ENCODE measurements at regions not wholly inside any gene's neighbourhood (a gene's known extent, or its start where the extent isn't known, plus 50 kb on each side); places are given as distances from the start of the nearest gene placed in this dataset.
"Not testable (repeated sequence)": the region's sequence is repeated elsewhere in the genome, so short reads cannot be mapped to it uniquely, and the experiment has no call there.

DNA sequence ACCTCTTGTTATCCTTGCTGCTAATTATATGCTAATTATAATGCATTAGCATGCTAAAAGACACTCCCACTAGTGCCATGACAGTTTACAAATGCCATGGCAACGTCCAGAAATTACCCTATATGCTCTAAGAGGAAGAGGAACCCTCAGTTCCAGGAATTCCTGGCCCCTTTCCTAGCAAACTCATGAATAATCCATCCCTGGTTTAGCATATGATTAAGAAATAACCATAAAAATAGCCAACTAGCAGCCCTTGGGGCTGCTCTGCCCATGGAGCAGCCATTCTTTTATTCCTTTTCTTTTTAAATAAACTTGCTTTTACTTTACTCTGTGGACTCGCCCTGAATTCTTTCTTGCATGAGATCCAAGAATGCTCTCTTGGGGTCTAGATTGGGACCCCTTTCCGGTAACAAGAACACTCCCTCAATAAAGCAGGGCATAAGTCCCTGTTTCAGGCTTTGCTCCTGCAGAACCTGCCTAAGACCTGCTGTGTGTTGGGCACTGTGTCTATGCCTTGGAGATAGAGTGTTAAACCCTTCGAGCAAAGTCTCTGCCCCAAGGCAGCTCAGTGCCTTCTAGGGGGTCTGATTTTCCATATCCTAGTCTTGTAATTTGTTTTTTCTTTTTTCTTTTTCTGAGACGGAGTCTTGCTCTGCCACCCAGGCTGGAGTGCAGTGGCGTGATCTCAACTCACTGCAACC, 345.0 kb downstream of the NPIPA7 start:
- H3K27me3 Mint-ChIP-seq; ATAC-seq (ENCODE audit: low read depth); POLR2A ChIA-PET: not testable (repeated sequence)

DNA sequence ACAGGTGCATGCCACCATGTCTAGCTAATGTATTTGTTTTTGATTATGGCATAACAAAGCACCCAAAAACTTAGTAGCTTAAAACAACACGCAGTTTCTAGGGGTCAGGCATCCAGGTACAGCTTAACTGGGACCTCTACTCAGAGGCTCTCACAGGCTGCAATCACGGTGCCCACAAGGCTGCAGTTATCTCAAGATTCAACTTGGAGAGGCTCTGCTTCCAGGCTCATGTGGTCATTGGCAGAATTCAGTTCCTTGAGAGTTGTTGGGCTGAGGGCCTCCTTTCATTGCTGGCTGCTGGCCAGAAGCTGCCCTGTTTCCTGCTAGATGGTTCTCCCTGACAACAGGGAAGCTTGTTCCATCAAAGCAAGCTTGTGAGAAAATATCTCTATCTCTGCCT, 348.1 kb downstream of the NPIPA7 start:
- H3K4me3 Mint-ChIP-seq; H3K4me1 Mint-ChIP-seq; POLR2A ChIA-PET; H3K27ac Mint-ChIP-seq; ATAC-seq (ENCODE audit: low read depth); H3K9me3 Mint-ChIP-seq; DNase-seq; H3K36me3 Mint-ChIP-seq; H3K27me3 Mint-ChIP-seq: not testable (repeated sequence)

More for the DNA sequence above, 345.0 kb downstream of the NPIPA7 start:
- not testable (repeated sequence) for DNase-seq, H3K27ac Mint-ChIP-seq, H3K36me3 Mint-ChIP-seq, H3K9me3 Mint-ChIP-seq, H3K4me1 Mint-ChIP-seq, H3K4me3 Mint-ChIP-seq

DNA sequence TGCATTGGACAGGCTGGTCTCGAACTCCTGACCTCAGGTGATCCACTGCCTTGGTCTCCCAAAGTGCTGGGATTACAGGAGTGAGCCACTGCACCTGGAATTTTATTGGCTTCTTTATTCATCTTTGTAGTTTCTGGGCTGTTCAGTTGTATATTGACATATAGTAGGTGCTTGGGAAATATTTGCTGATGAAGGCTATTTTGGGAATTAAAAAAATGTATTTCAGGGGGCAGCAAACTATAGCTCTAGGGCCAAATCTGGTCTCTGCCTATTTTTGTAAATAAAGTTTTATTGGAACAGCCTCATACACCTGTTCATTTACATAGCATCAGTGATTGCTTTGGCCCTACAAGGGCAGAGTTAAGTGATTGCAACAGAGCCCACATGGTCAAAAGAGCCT, 363.6 kb downstream of the NPIPA7 start:
- H3K4me1 Mint-ChIP-seq, H3K36me3 Mint-ChIP-seq, POLR2A ChIA-PET: not testable (repeated sequence)

DNA sequence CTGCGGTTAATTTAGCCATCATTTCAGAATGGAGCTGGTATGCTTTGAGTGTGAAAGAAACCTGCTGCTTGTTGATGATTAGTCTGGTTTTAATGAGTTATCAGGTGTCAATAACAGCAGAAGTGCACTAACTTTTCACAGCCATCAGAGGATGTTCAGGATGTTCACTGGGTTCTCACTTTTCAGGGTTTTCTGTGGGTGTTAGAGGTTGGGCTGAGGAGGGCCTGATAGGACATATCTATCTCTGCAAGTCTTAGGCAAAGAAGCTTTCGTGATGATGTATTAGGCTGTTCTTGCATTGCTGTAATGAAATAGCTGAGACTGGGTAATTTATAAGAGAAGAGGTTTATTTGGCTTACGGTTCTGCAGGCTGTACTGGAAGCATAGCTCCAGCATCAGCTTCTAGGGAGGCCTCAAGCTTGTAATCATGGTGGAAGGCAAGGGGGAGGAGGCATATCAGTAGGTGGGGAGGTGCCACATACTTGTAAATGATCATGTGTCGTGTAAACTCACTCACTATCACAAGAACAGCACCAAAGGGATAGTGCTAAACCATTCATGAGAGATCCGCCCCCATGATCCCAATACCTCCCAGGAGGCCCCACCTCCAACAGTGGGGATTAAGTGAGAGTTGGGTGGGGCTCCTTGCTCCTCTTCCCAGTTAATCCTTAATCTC, 376.2 kb downstream of the NPIPA7 start:
- H3K36me3 Mint-ChIP-seq; H3K27me3 Mint-ChIP-seq; POLR2A ChIA-PET; DNase-seq; ATAC-seq (ENCODE audit: low read depth); H3K4me3 Mint-ChIP-seq; H3K27ac Mint-ChIP-seq; H3K4me1 Mint-ChIP-seq; H3K9me3 Mint-ChIP-seq: not testable (repeated sequence)

More for the DNA sequence above, 363.6 kb downstream of the NPIPA7 start:
- H3K9me3 Mint-ChIP-seq; H3K27ac Mint-ChIP-seq; DNase-seq; H3K27me3 Mint-ChIP-seq; H3K4me3 Mint-ChIP-seq; ATAC-seq (ENCODE audit: low read depth): not testable (repeated sequence)

DNA sequence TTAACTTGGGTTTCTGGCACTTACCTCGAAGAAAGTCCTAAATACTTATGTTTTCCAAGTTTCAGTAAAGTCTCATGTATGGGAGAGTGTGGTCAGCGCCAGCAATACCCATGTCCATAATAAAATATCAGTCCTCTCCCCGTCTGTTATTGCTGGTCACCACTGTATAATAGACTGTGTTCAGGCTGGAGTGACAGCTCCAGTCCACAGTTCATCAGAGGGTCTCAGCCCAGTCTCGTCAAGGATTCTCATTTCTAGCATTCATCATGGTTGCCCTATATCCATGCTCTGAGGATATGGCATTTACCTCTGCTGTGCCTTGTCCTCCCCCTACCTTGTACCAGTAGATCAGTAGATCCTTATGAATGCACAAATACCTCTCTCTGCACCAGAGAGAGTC, 384.5 kb downstream of the NPIPA7 start:
- POLR2A ChIA-PET: no interaction called here
- no peak overlapping the region for H3K27ac Mint-ChIP-seq
- DNase-seq (no peak), ATAC-seq (ENCODE audit: low read depth) (no peak)
- H3K36me3 Mint-ChIP-seq: no peaks in the 10 kb centered on the region
- H3K4me3 Mint-ChIP-seq: no peak overlapping the region
- peaks cover 5% of the 10 kb centered on the region for H3K9me3 Mint-ChIP-seq
- H3K27me3 Mint-ChIP-seq: no peaks in the 10 kb centered on the region
- H3K4me1 Mint-ChIP-seq: no peaks in the 10 kb centered on the region

DNA sequence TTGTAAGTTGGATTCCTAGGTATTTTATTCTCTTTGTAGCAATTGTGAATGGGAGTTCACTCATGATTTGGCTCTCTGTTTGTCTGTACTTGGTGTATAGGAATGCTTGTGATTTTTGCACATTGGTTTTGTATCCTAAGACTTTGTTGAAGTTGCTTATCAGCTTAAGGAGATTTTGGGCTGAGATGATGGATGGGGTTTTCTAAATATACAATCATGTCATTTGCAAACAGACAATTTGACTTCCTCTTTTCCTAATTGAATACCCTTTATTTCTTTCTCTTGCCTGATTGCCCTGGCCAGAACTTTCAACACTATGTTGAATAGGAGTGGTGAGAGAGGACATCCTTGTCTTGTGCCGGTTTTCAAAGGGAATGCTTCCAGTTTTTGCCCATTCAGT, 391.8 kb downstream of the NPIPA7 start:
- not testable (repeated sequence) for DNase-seq, H3K27ac Mint-ChIP-seq, H3K36me3 Mint-ChIP-seq

DNA sequence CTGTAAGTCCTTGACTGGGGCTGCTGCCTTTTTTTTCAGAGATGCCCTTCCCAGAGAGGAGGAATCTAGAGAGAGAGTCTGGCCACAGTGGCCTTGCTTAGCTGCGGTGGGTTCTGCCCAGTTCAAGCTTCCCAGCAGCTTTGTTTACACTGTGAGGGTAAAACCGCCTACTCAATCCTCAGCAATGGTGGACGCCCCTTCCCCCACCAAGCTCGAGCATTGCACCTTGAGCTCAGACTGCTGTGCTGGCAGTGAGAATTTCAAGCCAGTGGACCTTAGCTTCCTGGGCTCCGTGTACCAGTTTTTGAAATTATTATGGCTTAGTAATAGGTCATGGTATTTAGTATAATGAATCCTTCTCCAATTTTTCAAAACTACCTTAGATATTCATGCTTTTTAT, 395.4 kb downstream of the NPIPA7 start:
- H3K4me3 Mint-ChIP-seq: no peak overlapping the region
- peaks cover 3% of the 10 kb centered on the region for H3K27me3 Mint-ChIP-seq
- no peak overlapping the region for H3K27ac Mint-ChIP-seq
- POLR2A ChIA-PET: no interaction called here
- no peaks in the 10 kb centered on the region for H3K36me3 Mint-ChIP-seq
- no peaks in the 10 kb centered on the region for H3K4me1 Mint-ChIP-seq
- DNase-seq (no peak), ATAC-seq (ENCODE audit: low read depth) (no peak)
- H3K9me3 Mint-ChIP-seq: no peaks in the 10 kb centered on the region

More for the DNA sequence above, 391.8 kb downstream of the NPIPA7 start:
- H3K27me3 Mint-ChIP-seq; H3K4me1 Mint-ChIP-seq; H3K4me3 Mint-ChIP-seq; ATAC-seq (ENCODE audit: low read depth); POLR2A ChIA-PET; H3K9me3 Mint-ChIP-seq: not testable (repeated sequence)

DNA sequence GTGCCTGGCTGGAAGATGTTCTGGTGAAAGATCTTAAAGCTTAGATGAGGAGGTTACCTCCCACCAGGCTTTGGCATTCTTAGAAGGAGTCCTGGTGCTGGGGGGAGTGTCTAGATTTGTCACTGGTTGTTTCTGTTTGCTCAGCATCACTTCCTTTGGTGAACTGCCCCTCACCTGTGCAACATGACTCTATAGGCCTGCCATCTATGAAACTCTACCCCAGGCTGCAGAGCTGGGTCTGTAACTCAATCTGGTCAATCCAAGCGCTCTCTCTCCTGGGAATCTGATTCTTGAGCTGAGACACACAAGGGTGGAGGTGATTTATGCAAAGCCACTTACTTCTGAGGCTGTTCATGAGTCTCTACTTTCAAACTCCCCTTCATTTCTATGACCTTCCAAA, 399.4 kb downstream of the NPIPA7 start:
- no peaks in the 10 kb centered on the region for H3K36me3 Mint-ChIP-seq
- H3K27me3 Mint-ChIP-seq: no peaks in the 10 kb centered on the region
- DNase-seq (no peak), ATAC-seq (ENCODE audit: low read depth) (no peak)
- H3K27ac Mint-ChIP-seq: no peak overlapping the region
- H3K4me1 Mint-ChIP-seq: no peaks in the 10 kb centered on the region
- no peak overlapping the region for H3K4me3 Mint-ChIP-seq
- H3K9me3 Mint-ChIP-seq: no peaks in the 10 kb centered on the region
- POLR2A ChIA-PET: no interaction called here

DNA sequence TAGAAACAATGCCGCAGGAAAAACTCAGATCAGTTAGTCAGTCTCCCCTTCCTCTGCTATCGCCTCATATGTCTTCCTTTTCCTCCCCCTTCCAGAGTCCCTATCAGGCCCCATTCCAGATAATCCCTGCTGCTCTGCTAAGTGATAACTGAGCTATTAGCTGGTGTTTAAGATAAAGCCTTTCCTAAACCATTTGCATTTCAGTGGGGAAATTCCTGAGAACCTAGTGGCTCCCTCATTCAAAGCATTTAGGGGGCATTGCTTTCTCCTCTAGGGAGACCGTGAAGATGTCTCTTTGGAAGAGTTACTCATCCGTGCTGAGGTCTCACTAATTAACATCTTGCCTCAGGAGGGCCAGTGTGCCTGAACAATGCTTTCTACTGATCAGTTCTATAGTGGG, 401.6 kb downstream of the NPIPA7 start:
- Mint-ChIP-seq H3K4me1 (no peaks in the 10 kb centered on the region), H3K4me3 (no peak overlapping the region), H3K36me3 (no peaks in the 10 kb centered on the region)

DNA sequence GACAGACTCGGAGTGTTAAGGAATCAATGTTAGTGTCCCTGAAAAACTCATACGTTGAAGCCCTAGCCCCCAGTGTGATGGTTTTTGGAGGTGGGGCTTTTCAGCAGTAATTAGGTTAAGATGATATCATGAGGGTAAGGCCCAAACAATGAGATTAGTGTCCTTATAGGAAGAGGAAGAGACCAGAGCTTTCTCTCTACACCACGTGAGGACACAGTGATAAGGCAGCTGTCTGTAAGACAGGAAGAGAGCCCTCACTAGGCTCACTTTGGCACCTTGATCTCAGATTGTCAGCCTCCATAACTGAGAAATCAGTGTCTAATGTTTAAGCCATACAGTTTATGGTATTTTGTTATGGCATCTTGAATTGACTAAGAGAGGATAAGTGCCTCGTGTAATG, 403.2 kb downstream of the NPIPA7 start:
- Mint-ChIP-seq H3K9me3 (no peaks in the 10 kb centered on the region), H3K4me3 (no peak overlapping the region), H3K36me3 (no peaks in the 10 kb centered on the region), H3K27me3 (no peaks in the 10 kb centered on the region), H3K4me1 (no peaks in the 10 kb centered on the region), H3K27ac (no peak overlapping the region)
- POLR2A ChIA-PET: no interaction called here
- DNase-seq (no peak), ATAC-seq (ENCODE audit: low read depth) (no peak)

More for the DNA sequence above, 401.6 kb downstream of the NPIPA7 start:
- POLR2A ChIA-PET: no interaction called here
- Mint-ChIP-seq H3K27me3 (no peaks in the 10 kb centered on the region), H3K27ac (no peak overlapping the region), H3K9me3 (no peaks in the 10 kb centered on the region)
- no peak for ATAC-seq (ENCODE audit: low read depth)
- no peak for DNase-seq

DNA sequence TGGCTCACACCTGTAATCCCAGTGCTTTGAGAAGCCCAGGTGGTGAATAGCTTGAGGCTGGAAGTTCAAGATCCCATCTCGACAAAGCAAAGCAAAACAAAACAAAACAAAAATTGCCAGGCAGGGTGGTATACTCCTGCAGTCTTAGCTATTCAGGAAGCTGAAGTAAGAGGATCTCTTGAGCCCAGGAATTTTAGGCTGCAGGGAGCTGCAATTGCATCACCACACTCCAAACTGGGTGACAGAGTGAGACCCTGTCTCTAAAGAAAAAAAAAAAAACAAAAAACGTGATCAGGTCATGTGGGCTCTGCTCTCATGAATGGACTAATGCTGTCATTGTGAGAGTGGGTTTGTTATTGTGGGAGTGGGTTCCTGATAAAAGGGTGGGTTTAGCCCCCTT, 409.1 kb downstream of the NPIPA7 start:
- ATAC-seq (ENCODE audit: low read depth) (no peak), DNase-seq (no peak)
- Mint-ChIP-seq H3K27me3 (peaks cover 9% of the 10 kb centered on the region), H3K4me1 (no peaks in the 10 kb centered on the region), H3K4me3 (no peak overlapping the region), H3K27ac (no peak overlapping the region), H3K9me3 (no peaks in the 10 kb centered on the region), H3K36me3 (no peaks in the 10 kb centered on the region)
- POLR2A ChIA-PET: no interaction called here

DNA sequence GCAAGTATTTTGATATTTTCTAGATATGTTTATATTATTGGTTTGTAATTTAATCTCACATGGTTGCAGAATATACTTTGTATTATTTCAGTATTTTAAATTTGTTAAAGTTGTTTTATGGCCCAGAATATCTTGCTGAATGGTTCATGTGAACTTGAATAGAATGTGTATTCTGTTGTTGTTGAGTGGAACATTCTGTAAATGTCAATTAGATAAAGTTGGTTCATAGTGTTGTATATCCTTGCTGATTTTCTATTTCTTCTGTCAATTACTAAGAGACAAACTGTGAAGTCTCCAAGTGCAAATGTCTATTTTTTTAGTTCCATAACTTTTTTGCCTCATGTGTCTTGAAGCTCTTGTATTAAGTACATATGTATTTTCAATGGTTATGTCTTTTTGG, 411.7 kb downstream of the NPIPA7 start:
- no peak overlapping the region for H3K27ac Mint-ChIP-seq
- no peaks in the 10 kb centered on the region for H3K9me3 Mint-ChIP-seq
- H3K27me3 Mint-ChIP-seq: peaks cover 9% of the 10 kb centered on the region
- H3K4me1 Mint-ChIP-seq: no peaks in the 10 kb centered on the region
- H3K4me3 Mint-ChIP-seq: no peak overlapping the region
- DNase-seq: no peak
- POLR2A ChIA-PET: no interaction called here
- ATAC-seq (ENCODE audit: low read depth): no peak
- no peaks in the 10 kb centered on the region for H3K36me3 Mint-ChIP-seq

DNA sequence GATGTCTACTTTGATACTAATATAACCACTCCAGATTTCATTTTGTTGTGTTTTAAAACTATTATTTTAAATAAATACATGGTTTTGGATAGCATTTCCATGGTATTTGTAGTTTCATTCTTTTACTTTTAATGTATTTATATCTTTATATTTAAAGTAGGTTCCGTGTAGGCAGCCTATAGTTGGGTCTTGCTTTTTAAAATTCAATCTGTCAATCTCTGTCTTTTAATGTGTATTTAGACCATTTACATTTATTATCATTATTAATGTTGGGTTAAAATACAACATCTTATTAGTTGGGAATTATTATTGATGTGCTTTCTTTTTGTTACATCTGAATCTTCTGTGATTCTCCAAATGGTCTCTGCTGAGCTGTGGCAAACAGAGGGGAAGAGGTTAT, 412.1 kb downstream of the NPIPA7 start:
- no peaks in the 10 kb centered on the region for H3K4me1 Mint-ChIP-seq
- peaks cover 9% of the 10 kb centered on the region for H3K27me3 Mint-ChIP-seq
- no peak for DNase-seq
- ATAC-seq (ENCODE audit: low read depth): no peak
- POLR2A ChIA-PET: no interaction called here
- no peak overlapping the region for H3K4me3 Mint-ChIP-seq
- no peaks in the 10 kb centered on the region for H3K9me3 Mint-ChIP-seq
- no peaks in the 10 kb centered on the region for H3K36me3 Mint-ChIP-seq
- no peak overlapping the region for H3K27ac Mint-ChIP-seq

DNA sequence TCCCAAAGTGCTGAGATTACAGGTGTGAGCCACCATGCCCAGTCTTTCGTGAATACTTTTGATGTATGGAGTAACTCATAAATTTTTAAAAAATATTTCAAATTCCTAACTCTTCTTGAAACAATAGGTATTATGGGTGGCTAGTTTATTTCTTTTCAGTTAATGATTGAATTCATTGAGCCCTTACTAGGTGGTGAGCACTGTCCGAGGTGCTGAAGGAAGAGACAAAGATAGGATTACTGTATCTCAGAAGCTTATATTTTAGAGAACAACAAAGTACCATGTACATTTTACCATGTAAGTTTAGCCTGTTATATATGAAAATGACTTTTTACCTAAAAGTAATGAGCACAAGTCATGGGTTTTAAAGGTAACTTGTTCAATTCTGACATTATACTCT, 418.3 kb downstream of the NPIPA7 start:
- ATAC-seq (ENCODE audit: low read depth): no peak
- no peaks in the 10 kb centered on the region for H3K4me1 Mint-ChIP-seq
- no peak for DNase-seq
- no peaks in the 10 kb centered on the region for H3K9me3 Mint-ChIP-seq
- no peaks in the 10 kb centered on the region for H3K36me3 Mint-ChIP-seq
- POLR2A ChIA-PET: no interaction called here
- no peaks in the 10 kb centered on the region for H3K27me3 Mint-ChIP-seq
- H3K4me3 Mint-ChIP-seq: no peak overlapping the region
- H3K27ac Mint-ChIP-seq: no peak overlapping the region
